Mucosa of gallbladder (tissue), 1 donor: ENCODE measurements at regions not wholly inside any gene's neighbourhood (a gene's known extent, or its start where the extent isn't known, plus 50 kb on each side); places are given as distances from the start of the nearest gene placed in this dataset.
A peak's percentile ranks its signal among the peaks of the same experiment; 100 is the strongest.

ENCODE experiments used
- DNase-seq: peaks from one replicate; pipeline ENCODE4 v3.0.0-alpha.2; 2020; ENCODE audit warnings: low spot score
- donor health status: DM: no; HTN: no; CAD: no.

DNA sequence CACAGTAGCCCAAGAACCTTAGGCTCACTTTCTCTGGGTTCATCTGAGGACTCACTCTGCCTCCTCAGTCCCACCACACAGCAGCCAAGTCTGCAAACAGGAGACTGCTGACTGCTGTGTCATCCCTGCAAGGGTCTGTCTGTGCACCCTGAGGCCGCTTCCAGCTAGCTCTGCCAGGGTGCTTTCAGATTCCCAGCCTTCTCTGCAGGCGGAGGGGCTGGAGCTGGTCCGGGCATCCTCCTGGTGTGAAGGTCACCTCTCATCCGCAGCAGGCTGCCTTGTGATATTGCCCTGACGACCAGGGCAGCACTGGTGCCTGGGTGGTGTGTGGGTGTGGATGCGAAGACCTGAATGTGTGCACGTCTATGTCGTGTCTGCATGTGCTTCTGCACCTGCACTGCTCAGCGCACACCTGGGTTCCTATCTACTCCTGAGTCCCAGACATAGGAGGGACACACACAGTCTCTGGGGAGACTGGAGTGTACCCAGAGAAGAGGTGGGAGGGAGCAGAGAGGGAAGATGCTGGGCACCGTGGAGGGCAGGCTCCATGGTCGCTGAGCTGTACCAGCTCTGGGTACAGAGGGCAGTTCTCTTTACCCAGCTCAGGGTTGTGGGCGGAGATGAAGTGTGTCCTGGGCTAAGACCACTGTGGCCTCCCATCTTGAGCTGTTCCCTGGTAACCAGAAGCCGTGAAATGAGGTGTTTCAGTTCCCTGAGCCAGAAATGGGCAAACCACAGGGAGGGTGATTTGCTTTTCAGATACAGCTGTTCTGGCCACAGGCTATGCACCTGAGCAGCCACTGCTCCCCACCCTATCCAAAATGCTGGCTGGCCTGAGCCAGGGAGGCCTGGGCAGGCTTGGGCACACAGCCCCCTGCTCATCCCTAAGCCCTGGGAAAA is 160.9 kb upstream of the CSF3R start:
- DNase-seq, result no peak

GRCh38 chr1:36642802-36643201 is 160.1 kb upstream of the CSF3R start:
- no peak for DNase-seq

GRCh38 chr1:36641776-36642175 is 159.1 kb upstream of the CSF3R start:
- DNase-seq, result no peak

- DNase-seq, result no peak
Observed at GRCh38 chr1:36639461-36639860, 156.7 kb upstream of the CSF3R start.

DNA sequence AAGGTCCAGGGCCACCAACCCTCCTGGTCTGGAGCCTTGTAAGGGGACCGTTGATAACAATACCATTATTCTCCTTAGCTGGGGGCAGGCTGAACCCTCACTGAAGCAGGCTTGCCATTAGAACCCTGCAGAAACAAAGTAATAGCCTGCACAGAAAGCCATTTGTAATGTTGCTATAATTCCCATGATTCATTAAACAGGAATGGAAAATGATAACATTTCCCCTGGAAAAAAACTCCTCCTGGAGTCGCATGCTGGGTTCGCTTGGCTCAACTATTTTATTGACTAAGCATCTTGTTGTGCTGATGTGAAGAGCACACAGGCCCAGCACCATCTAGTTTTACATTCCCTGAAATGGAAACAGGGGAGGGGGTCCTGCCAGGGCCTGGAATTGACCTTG is 155.6 kb upstream of the CSF3R start:
- no peak for DNase-seq

DNA sequence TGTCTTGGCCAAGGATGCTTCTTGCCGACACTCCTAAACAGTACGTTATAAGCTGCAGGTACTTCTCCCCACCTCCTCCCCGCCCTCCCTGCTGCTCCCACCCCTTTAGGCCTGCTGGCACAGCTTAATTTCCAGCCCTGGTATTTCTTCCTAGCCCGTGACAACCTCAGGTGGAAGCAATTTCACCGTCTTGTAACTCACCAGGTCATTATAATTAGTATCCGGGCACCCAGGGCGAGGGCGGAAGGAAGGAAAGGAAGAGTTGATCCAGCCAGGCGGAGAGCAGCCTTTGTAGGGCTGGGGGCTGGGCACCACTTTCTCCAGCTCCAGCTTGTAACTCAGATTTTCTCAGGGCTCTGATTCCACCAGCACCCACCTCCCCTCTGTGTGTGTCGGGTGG is 153.5 kb upstream of the CSF3R start:
- DNase-seq, result no peak

DNA sequence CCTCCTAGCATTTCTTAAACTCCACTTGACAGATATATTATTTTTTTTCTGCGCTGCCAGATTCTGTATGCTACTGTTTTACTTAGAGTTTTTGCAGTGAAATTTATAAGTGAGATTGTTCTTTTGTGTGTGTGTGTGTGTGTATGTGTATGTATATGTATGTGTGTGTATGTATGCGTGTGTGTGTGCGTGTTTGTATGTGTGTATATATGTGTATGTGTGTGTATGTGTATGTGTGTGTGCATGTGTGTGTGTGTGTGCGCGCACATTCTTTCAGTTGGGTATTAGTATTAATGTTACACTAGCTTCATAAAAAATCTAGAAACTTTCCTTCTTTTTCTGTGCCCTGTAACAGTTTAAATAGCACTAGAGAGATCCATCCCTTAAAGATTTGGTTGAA is 152.6 kb upstream of the CSF3R start:
- no peak for DNase-seq

DNA sequence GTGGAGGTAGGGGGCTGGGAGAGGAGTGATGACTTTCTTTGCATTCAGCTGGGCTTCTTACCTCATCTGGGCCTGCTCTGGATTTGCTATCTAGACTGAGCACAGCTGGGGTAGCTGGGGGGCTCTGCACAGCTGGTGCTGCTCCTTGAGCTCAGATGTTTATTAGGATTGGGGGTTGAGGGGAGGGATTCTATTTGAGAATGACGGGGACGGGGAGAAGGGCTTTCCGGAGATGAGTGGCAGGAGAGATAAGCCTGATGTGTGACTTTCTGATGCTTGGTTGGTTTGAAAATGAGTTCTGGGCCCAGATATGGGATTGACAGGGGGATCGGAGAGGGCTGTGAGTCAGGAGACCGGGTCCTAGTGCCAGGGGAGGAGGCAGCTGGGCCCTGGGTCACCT is 146.1 kb upstream of the CSF3R start:
- no peak for DNase-seq

- DNase-seq, result no peak
Observed at GRCh38 chr1:36626435-36626834, 143.7 kb upstream of the CSF3R start.

GRCh38 chr1:36625935-36626310 is 143.2 kb upstream of the CSF3R start:
- no peak for DNase-seq

DNA sequence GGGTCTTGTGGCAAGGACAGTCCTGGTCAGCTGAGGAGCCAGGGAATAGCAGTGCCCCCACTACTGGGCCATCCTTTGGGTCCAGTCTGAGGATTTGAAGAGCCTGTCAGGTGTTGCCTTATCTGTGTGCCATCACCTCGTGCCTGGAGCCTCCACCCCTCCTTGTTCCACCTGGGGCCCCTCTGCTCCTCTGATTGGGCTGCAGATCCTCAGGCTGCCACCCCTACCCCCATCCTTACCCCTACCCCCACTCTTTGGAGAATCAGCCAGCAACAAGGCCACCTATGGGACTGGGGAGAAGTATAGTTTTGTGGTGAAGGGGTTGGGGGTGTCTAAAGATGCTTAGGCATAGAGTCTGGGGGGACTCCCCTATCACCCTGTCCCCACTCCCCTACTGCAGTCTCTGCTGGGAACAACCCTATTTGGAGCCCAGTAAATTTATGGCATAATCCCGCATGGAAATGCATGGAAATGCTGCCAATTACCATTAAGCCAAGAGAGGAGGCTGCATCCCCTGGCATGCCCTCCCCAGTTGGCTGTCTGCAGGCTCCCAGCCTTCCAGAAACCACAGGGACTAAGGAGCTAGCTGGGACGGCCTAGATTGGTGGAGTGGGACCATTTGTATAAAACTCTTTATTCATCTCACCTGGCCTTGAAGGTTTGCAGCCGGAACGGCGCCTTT is 142.7 kb upstream of the CSF3R start:
- DNase-seq, result no peak

DNA sequence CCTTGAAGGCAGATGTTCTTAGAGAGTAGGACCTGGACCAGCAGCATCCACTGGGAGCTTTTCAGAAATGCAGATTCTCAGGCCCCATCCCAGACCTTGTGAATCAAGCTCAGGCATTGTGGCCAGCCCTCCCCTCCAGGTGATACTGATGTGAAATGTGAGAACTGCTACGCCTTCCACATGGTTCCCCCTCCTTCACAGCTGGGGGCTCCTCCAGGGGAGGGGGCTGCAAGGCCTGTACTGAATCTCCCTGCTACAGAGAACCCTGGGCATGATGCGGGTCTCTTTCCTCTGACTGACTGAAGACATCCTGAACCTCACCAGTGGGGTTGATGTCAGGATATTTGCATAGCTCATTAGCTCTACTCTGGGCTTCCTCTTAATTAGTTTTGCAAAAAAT is 141.8 kb upstream of the CSF3R start:
- DNase-seq, result no peak

DNA sequence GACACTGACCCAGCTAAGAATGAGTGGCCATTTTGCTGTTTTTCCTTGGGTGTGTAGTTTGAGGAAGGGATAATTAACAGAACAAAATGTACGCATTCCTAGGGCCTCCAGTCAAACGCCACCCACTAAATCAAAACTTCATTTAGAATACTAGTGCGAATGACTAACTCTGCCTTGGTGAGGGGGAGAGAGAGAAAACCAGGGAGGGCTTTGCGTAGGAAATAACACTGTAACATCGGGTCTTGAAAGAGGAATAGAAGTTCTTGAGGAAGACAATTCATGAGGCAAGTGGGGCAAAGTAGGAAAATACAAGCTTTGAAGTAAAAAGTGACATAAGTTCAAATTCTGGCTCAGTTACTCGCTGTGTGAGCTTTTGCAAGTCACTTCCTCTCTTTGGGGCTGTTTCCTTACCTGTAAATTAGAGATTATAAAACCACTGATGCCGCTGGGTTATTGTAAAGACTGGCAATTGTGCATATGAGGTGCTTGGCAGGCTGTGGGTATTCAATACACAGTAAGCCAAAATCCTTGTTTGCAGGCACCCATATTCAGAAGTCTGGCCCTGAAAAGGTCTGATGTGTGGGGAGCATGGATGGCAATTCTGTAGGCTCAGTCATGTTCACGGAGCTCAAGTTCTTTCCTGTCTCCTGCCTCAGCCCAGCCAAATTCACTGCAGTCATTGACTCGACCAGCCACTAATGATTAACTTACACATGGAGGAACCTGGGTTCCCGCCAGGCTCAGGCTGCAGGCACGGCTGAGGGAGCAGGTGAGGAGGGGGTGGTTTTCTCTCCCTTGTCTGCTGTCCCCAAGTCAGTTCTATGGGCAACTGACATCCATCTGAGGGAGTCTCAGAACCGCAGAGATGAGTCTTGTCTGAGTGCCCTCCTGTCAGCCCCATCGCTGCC is 140.3 kb upstream of the CSF3R start:
- peak; percentile 51 for DNase-seq

- DNase-seq, result no peak
Observed at GRCh38 chr1:36621531-36621930, 138.8 kb upstream of the CSF3R start.

- no peak for DNase-seq
Observed at GRCh38 chr1:36620142-36620541, 137.4 kb upstream of the CSF3R start.

DNA sequence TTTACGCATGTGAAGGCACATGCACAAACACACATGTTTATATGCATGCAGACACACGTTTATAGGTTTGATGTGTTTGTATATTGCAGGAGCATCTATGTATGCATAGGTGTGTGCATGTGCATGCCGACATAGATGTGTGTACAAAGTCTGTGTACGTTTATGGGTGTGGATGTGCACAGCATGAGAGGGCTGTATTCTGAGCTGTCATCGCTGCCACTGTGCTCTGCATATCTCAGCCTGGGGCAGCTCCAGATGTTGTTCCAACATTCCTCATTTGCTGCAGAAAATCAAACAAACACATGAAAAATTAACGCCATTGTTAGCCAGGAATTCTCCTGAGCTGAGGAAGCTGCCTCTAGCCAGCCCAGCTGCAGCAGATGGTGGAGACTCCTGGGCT is 132.3 kb upstream of the CSF3R start:
- no peak for DNase-seq

DNA sequence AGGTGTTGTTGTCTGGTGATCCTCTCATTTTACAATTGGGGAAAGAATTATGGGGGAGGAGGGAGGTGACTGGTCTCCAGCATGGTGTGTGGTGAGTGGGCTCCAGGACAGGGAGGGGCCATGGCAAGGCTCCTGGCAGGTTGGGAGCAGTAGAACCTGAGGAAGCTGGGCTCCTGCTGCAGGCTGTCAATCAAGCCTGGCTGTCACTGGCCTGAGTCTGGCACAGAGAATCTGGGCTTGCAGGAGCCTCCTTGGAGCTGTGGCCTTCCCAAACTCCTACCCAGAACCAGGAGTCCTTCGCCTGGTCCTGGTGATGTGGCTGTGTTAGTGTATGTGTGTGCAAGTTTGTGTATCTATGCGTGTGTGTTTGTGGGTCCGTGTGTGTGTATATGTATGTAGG is 131.9 kb upstream of the CSF3R start:
- no peak for DNase-seq

GRCh38 chr1:36613721-36614120 is 131.0 kb upstream of the CSF3R start:
- no peak for DNase-seq

GRCh38 chr1:36612881-36613280 is 130.2 kb upstream of the CSF3R start:
- no peak for DNase-seq

DNA sequence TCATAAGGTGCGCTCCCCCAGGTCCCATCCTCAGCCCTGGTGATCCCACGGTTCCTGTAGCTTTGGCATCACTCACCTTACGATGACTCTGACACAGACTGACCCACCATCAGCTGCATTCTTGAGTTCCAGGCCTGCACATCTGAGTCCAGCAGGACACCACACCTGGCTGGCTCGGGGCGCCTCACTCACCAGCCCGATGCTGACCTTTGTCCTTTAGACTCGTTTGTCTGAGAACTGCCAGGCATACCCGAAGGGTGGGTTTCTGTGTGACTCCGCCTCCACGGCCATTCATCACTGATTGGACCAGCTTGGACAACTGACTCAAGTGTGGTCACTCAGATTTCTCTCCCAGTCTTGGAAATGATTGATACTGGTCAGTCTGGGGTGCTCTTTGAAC is 129.4 kb upstream of the CSF3R start:
- no peak for DNase-seq

GRCh38 chr1:36609241-36610027 is 126.7 kb upstream of the CSF3R start:
- peak; percentile 22 for DNase-seq

GRCh38 chr1:36608272-36608671 is 125.6 kb upstream of the CSF3R start:
- no peak for DNase-seq
